ENCODE measurements at regions not wholly inside any gene's neighbourhood (a gene's known extent, or its start where the extent isn't known, plus 50 kb on each side); places are given as distances from the start of the nearest gene placed in this dataset.

- TF ChIP-seq CHD2 (IDR thresholded peaks at IDR 0.05; ENCODE audit: low read length) (no peak), TAF7 (optimal IDR thresholded peaks at IDR 0.05; ENCODE audit: borderline replicate concordance, low read depth, low read length) (no peak), NANOG (IDR thresholded peaks at IDR 0.05; ENCODE audit: insufficient read depth, low read depth, low read length, poor library complexity, severe bottlenecking) (no peak), RFX5 (IDR thresholded peaks at IDR 0.05; ENCODE audit: borderline replicate concordance, low read depth, low read length) (no peak)
These were observed 68.0 kb upstream of the MAP4 start (continued) for GRCh38 chr3:48084170-48084569.
